GM23338 (cell line): ENCODE measurements at regions not wholly inside any gene's neighbourhood (a gene's known extent, or its start where the extent isn't known, plus 50 kb on each side); places are given as distances from the start of the nearest gene placed in this dataset.

ENCODE experiments used
- ATAC-seq: fragments of 200-7000 bp; cut with Tn5 transposase; 3 replicates; pipeline ENCODE4 v1.9.1; 2020
- DNase-seq: peaks from one replicate; pipeline ENCODE4 v3.0.0-alpha.2; 2015; ENCODE audit warnings: low spot score
- H2AFZ ChIP-seq: fragments of 200-600 bp; sonication (generic); 2 replicates; pipeline ENCODE4 v1.8.0; 2016; ENCODE audit warnings: antibody characterized with exemption, mild to moderate bottlenecking, moderate library complexity
- H3F3A ChIP-seq: fragments of 200-600 bp; sonication (generic); replicated peaks from 2 replicates; pipeline ENCODE4 v1.8.0; 2017; ENCODE audit warnings: antibody characterized with exemption, mixed run types, low read depth
- H3K27ac ChIP-seq: fragments of 200-600 bp; sonication (generic); 2 replicates; pipeline ENCODE4 v1.6.1; 2016; ENCODE audit warnings: low read depth
- H3K27me3 ChIP-seq: fragments of 200-600 bp; sonication (generic); 2 replicates; pipeline ENCODE4 v1.8.0; 2016; ENCODE audit warnings: mild to moderate bottlenecking, mixed run types, moderate library complexity; ENCODE audit not compliant: insufficient read depth
- H3K36me3 ChIP-seq: fragments of 200-600 bp; sonication (generic); 2 replicates; pipeline ENCODE4 v1.8.0; 2016; ENCODE audit warnings: mild to moderate bottlenecking; ENCODE audit not compliant: insufficient read depth
- H3K4me1 ChIP-seq: fragments of 200-600 bp; sonication (generic); 2 replicates; pipeline ENCODE4 v1.8.0; 2016; ENCODE audit warnings: mild to moderate bottlenecking, moderate library complexity; ENCODE audit not compliant: insufficient read depth
- H3K4me2 ChIP-seq: fragments of 200-600 bp; sonication (generic); 2 replicates; pipeline ENCODE4 v1.7.1; 2017; ENCODE audit warnings: mixed run types
- H3K4me3 ChIP-seq: fragments of 200-600 bp; sonication (generic); 2 replicates; pipeline ENCODE4 v1.6.1; 2016; ENCODE audit warnings: mixed run types
- H3K79me2 ChIP-seq: fragments of 200-600 bp; sonication (generic); replicated peaks from 2 replicates; pipeline ENCODE4 v1.8.0; 2017; ENCODE audit warnings: mild to moderate bottlenecking; ENCODE audit not compliant: insufficient read depth
- H3K9me2 ChIP-seq: fragments of 200-600 bp; sonication (generic); 2 replicates; pipeline ENCODE4 v1.8.0; 2017; ENCODE audit not compliant: insufficient read depth
- H4K20me1 ChIP-seq: fragments of 200-600 bp; sonication (generic); replicated peaks from 2 replicates; pipeline ENCODE4 v1.8.0; 2017; ENCODE audit warnings: mild to moderate bottlenecking; ENCODE audit not compliant: insufficient read depth
- H3K27ac Mint-ChIP-seq: 2 replicates; pipeline ENCODE4 v1.8.0; 2020; ENCODE audit warnings: inconsistent platforms, mild to moderate bottlenecking, moderate library complexity, mixed read lengths
- H3K27me3 Mint-ChIP-seq: 3 replicates; pipeline ENCODE4 v1.8.0; 2022; ENCODE audit warnings: low read depth, mild to moderate bottlenecking, moderate library complexity, mixed read lengths, inconsistent platforms; ENCODE audit not compliant: insufficient read depth, poor library complexity
- H3K36me3 Mint-ChIP-seq: 3 replicates; pipeline ENCODE4 v1.8.0; 2021; ENCODE audit warnings: low read depth, mild to moderate bottlenecking, inconsistent platforms, moderate library complexity, mixed read lengths
- H3K4me1 Mint-ChIP-seq: 3 replicates; pipeline ENCODE4 v1.8.0; 2020; ENCODE audit warnings: mild to moderate bottlenecking, inconsistent platforms, mixed read lengths
- H3K4me3 Mint-ChIP-seq: 3 replicates; pipeline ENCODE4 v1.8.0; 2021; ENCODE audit warnings: moderate library complexity, mild to moderate bottlenecking, inconsistent platforms, mixed read lengths
- H3K9me3 Mint-ChIP-seq: 3 replicates; pipeline ENCODE4 v1.8.0; 2020; ENCODE audit warnings: moderate library complexity, mild to moderate bottlenecking, inconsistent platforms, mixed read lengths
- CREB1 ChIP-seq: fragments of 250-450 bp; sonication (Bioruptor Pico); IDR thresholded peaks from 2 replicates; pipeline ENCODE4 v1.5.0; 2020; ENCODE audit warnings: low read depth, mild to moderate bottlenecking, moderate library complexity
- CTCF ChIP-seq, 2 experiments: fragments of 200-600 bp in 1 of 2; sonication (generic) in 1 of 2; conservative IDR thresholded peaks; 2 replicates each; pipeline versions ENCODE4 v1.5.1 to v1.6.1; 2016 to 2017; ENCODE audit warnings: antibody characterized with exemption in 2 of 2, low read depth in 2 of 2, mild to moderate bottlenecking in 2 of 2, moderate library complexity in 1 of 2
- ETS1 ChIP-seq: IDR thresholded peaks from 2 replicates; pipeline ENCODE4 v1.6.1; 2016; ENCODE audit warnings: antibody characterized with exemption
- EZH2 ChIP-seq: fragments of 200-600 bp; sonication (generic); IDR thresholded peaks from one replicate; pipeline ENCODE4 v1.8.0; 2017; ENCODE audit warnings: antibody characterized with exemption, mild to moderate bottlenecking, low read depth; ENCODE audit not compliant: unreplicated experiment
- EZH2phosphoT487 ChIP-seq: fragments of 200-600 bp; sonication (generic); IDR thresholded peaks from one replicate; pipeline ENCODE4 v1.8.1; 2018; ENCODE audit warnings: antibody characterized with exemption; ENCODE audit not compliant: unreplicated experiment
- JUNB ChIP-seq: IDR thresholded peaks from one replicate; pipeline ENCODE4 v1.6.1; 2016; ENCODE audit warnings: antibody characterized with exemption; ENCODE audit not compliant: unreplicated experiment
- NANOG ChIP-seq: IDR thresholded peaks from 2 replicates; pipeline ENCODE4 v1.6.1; 2016; ENCODE audit warnings: antibody characterized with exemption, borderline replicate concordance
- POLR2AphosphoS5 ChIP-seq: IDR thresholded peaks from 2 replicates; pipeline ENCODE4 v1.6.1; 2016; ENCODE audit warnings: antibody characterized with exemption, low read depth
- STAT1 ChIP-seq: IDR thresholded peaks from one replicate; pipeline ENCODE4 v1.6.1; 2016; ENCODE audit warnings: antibody characterized with exemption; ENCODE audit not compliant: unreplicated experiment
- ZNF114 ChIP-seq: fragments of 250-450 bp; sonication (Bioruptor Pico); IDR thresholded peaks from 2 replicates; pipeline ENCODE4 v1.5.0; 2020; ENCODE audit warnings: mild to moderate bottlenecking, moderate library complexity
- ZNF331 ChIP-seq: fragments of 250-450 bp; sonication (Bioruptor Pico); IDR thresholded peaks from 2 replicates; pipeline ENCODE4 v1.5.0; 2020; ENCODE audit warnings: low read depth, mild to moderate bottlenecking, moderate library complexity
- ZNF462 ChIP-seq: fragments of 250-450 bp; sonication (Bioruptor Pico); IDR thresholded peaks from 2 replicates; pipeline ENCODE4 v1.5.0; 2020; ENCODE audit warnings: mild to moderate bottlenecking, moderate library complexity
- TF ChIP-seq, protein P1 (sequence below): IDR thresholded peaks from one replicate; pipeline ENCODE4 v1.6.1; 2018; ENCODE audit warnings: antibody characterized with exemption; ENCODE audit not compliant: unreplicated experiment

DNA sequence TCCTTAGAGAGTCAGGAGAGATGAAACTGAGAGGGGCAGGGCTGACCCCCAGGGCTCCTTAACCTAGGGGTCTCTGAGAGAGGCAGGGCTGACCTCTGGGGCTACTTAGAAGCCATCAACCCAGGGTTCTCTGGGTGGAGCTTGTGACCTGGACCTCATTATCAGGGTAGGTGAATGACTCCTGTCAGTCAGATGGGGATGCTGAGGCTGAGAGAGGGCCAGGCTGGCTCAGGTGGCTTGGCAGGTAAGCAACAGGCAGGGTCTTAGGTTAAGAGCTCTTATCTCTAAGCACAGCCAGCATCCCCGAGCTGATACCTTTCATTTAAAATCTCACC is 160.9 kb downstream of the PTPRU start:
- Histone ChIP-seq H3K4me3 (no peak overlapping the region), H2AFZ (no peak overlapping the region), H3K4me2 (no peak overlapping the region), H3K27me3 (no peaks in the 10 kb centered on the region), H3K79me2 (no peaks in the 10 kb centered on the region), H3F3A (no peaks in the 10 kb centered on the region), H4K20me1 (no peaks in the 10 kb centered on the region), H3K36me3 (no peaks in the 10 kb centered on the region), H3K9me2 (no peaks in the 10 kb centered on the region), H3K4me1 (no peaks in the 10 kb centered on the region), H3K27ac (no peak overlapping the region)
- DNase-seq (no peak), ATAC-seq (no peak)
- no peaks in the 10 kb centered on the region for H3K36me3 Mint-ChIP-seq
- H3K9me3 Mint-ChIP-seq: peaks cover 17% of the 10 kb centered on the region; the same call in 2 of the 3 replicates
- no peak overlapping the region for H3K4me3 Mint-ChIP-seq
- peaks cover 9% of the 10 kb centered on the region for H3K27me3 Mint-ChIP-seq
- no peak for TF ChIP-seq NANOG
- TF ChIP-seq ZNF114 (CRISPR knock-in tag): no peak
- TF ChIP-seq ZNF331 (CRISPR knock-in tag): no peak
- TF ChIP-seq, protein P1, sequence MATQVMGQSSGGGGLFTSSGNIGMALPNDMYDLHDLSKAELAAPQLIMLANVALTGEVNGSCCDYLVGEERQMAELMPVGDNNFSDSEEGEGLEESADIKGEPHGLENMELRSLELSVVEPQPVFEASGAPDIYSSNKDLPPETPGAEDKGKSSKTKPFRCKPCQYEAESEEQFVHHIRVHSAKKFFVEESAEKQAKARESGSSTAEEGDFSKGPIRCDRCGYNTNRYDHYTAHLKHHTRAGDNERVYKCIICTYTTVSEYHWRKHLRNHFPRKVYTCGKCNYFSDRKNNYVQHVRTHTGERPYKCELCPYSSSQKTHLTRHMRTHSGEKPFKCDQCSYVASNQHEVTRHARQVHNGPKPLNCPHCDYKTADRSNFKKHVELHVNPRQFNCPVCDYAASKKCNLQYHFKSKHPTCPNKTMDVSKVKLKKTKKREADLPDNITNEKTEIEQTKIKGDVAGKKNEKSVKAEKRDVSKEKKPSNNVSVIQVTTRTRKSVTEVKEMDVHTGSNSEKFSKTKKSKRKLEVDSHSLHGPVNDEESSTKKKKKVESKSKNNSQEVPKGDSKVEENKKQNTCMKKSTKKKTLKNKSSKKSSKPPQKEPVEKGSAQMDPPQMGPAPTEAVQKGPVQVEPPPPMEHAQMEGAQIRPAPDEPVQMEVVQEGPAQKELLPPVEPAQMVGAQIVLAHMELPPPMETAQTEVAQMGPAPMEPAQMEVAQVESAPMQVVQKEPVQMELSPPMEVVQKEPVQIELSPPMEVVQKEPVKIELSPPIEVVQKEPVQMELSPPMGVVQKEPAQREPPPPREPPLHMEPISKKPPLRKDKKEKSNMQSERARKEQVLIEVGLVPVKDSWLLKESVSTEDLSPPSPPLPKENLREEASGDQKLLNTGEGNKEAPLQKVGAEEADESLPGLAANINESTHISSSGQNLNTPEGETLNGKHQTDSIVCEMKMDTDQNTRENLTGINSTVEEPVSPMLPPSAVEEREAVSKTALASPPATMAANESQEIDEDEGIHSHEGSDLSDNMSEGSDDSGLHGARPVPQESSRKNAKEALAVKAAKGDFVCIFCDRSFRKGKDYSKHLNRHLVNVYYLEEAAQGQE: no peak
- TF ChIP-seq EZH2phosphoT487: no peak
- no peak for TF ChIP-seq EZH2
- TF ChIP-seq CTCF (conservative IDR thresholded peaks at IDR 0.05; ENCODE audit: low read depth in 2 of 2): no peak
- TF ChIP-seq ZNF462 (CRISPR knock-in tag): no peak
- no peak for TF ChIP-seq STAT1
- TF ChIP-seq JUNB: no peak
- no peak for TF ChIP-seq CREB1 (CRISPR knock-in tag)
- TF ChIP-seq ETS1: no peak
- TF ChIP-seq POLR2AphosphoS5: no peak
- H3K4me1 Mint-ChIP-seq: no peaks in the 10 kb centered on the region; the same call in 2 of the 3 replicates
- H3K27ac Mint-ChIP-seq: no peak overlapping the region
